ENCODE measurements at regions not wholly inside any gene's neighbourhood (a gene's known extent, or its start where the extent isn't known, plus 50 kb on each side); places are given as distances from the start of the nearest gene placed in this dataset.
A peak's percentile ranks its signal among the peaks of the same experiment; 100 is the strongest.

DNA sequence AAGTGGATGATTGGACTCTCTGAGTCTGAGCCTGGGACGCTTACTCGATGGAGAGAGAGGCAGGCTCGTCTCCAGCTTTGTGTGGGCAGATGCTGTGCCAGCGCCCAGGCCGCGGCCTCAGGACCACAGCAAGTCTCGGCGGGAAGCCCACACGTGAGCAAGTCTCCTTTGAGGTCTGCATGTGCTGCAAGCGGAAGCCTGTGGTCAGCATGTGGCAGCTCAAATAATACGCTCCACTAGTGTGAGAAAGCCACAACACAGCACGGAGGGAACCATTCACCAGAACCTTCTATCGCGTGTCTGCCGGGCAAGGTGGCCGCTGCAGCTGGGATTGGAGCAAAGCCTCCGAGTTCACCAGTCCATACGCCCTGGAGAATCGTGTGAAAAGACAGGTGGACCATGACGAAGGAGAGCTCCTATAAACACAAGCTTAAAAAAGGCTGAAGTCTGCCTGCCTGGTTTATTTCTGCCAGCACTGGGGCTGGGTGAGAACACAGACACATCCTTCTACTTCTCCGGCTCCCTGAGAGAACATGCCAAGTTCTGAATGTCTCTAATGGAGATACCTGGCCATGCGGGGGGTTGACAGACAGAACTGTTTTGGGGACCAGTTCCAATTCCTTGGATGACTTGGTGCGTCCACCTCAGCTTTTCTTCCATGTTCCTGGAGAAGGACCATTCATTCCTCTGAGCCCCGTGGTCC is 82.0 kb upstream of the LRIG1 start:
- H3K79me2 ChIP-seq (ENCODE audit: control insufficient read depth, insufficient read depth, low read length): no peaks in the 10 kb centered on the region
- no peaks in the 10 kb centered on the region for H3K36me3 ChIP-seq (replicated peaks in 1 of 2; ENCODE audit: control extremely low read depth in 1 of 2, control insufficient read depth in 1 of 2, extremely low read depth in 1 of 2, insufficient read depth in 2 of 2, low read length in 1 of 2)
- TF ChIP-seq, protein P1, sequence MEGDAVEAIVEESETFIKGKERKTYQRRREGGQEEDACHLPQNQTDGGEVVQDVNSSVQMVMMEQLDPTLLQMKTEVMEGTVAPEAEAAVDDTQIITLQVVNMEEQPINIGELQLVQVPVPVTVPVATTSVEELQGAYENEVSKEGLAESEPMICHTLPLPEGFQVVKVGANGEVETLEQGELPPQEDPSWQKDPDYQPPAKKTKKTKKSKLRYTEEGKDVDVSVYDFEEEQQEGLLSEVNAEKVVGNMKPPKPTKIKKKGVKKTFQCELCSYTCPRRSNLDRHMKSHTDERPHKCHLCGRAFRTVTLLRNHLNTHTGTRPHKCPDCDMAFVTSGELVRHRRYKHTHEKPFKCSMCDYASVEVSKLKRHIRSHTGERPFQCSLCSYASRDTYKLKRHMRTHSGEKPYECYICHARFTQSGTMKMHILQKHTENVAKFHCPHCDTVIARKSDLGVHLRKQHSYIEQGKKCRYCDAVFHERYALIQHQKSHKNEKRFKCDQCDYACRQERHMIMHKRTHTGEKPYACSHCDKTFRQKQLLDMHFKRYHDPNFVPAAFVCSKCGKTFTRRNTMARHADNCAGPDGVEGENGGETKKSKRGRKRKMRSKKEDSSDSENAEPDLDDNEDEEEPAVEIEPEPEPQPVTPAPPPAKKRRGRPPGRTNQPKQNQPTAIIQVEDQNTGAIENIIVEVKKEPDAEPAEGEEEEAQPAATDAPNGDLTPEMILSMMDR (IDR thresholded peaks at IDR 0.05): no peak
- no peak for TF ChIP-seq EZH2 (IDR thresholded peaks at IDR 0.05; ENCODE audit: borderline replicate concordance, insufficient read depth, low read depth, low read length, poor library complexity, severe bottlenecking)
- H3K4me1 Mint-ChIP-seq: peaks cover 13% of the 10 kb centered on the region
- H3K27me3 ChIP-seq (replicated peaks in 1 of 4; ENCODE audit: control extremely low read depth in 1 of 4, control insufficient read depth in 3 of 4, insufficient read depth in 4 of 4, low read length in 3 of 4): peaks cover 0 to 73% (median 58%) of the 10 kb centered on the region in 4 experiments
- intact Hi-C loops (cut with micrococcal nuclease): no loop called here
- H3K9me3 Mint-ChIP-seq (ENCODE audit: insufficient read depth): peaks cover 14% of the 10 kb centered on the region
- H3K4me2 ChIP-seq (replicated peaks; ENCODE audit: low read depth, low read length, poor library complexity, severe bottlenecking): no peak overlapping the region
- peaks cover 59% of the 10 kb centered on the region for H3K27me3 Mint-ChIP-seq
- H3K9me3 ChIP-seq (ENCODE audit: control extremely low read depth in 1 of 3, control insufficient read depth in 2 of 3, insufficient read depth in 1 of 3, low read length in 2 of 3): peaks cover 1 to 25% (median 24%) of the 10 kb centered on the region in 3 donors
- no peak overlapping the region for H3K27ac Mint-ChIP-seq
- 23% methylated on average over 24 of the region's 24 CpGs for WGBS (ENCODE audit: insufficient coverage)
- ChIA-PET CTCF (no interaction called here), POLR2A (no interaction called here)
- H4K20me1 ChIP-seq (ENCODE audit: control insufficient read depth, insufficient read depth, low read length, poor library complexity, severe bottlenecking): no peaks in the 10 kb centered on the region
- ATAC-seq (ENCODE audit: low read depth) (peak; percentile 80), DNase-seq (peak; percentile 70)
- no peak overlapping the region for H3K4me3 ChIP-seq (ENCODE audit: control extremely low read depth in 1 of 5, extremely low read depth in 1 of 5, insufficient read depth in 1 of 5, low read depth in 2 of 5, low read length in 4 of 5)
- H3K27ac ChIP-seq (ENCODE audit: low read length in 2 of 2): no peak overlapping the region
- H2AFZ ChIP-seq (ENCODE audit: insufficient read depth, low read depth, low read length, poor library complexity, severe bottlenecking): no peak overlapping the region
- H3K4me3 Mint-ChIP-seq: no peak overlapping the region
- peaks cover 11 to 13% of the 10 kb centered on the region in 2 donors for H3K4me1 ChIP-seq (ENCODE audit: control insufficient read depth in 2 of 2, insufficient read depth in 2 of 2, low read length in 2 of 2)
- H3K9ac ChIP-seq (ENCODE audit: low read length): no peak overlapping the region

DNA sequence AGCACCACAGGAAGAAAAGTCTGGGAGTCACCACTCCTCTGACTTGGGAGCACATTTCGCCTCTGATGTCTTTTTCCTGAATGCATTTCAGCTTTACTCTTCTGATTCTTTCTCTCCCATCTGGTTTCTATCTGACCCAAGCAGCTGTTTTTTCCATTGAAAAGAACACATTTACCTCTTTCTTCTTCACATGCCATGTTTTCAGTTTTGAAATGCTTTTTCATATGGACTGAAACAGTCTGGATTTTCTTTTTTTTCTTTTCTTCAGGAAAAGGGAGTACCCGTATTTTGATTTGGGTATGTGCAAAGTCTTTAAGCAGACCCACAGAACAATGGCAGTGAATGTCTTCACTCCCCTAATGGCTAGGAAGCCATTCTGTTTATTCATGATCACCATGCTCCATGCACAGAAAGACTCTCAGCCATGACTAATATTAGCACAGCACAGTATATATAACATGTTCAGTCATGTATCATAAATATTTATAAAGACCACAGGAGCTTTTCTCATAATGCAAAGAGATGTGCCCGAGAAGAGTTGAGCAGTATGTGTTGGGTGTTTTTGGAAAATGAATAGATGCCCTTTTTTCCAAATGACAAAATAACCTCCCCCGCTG is 82.7 kb upstream of the LRIG1 start:
- ChIA-PET POLR2A (no interaction called here), CTCF (no interaction called here)
- Histone ChIP-seq H3K9ac (ENCODE audit: low read length) (no peak overlapping the region), H3K36me3 (replicated peaks in 1 of 2; ENCODE audit: control extremely low read depth in 1 of 2, control insufficient read depth in 1 of 2, extremely low read depth in 1 of 2, insufficient read depth in 2 of 2, low read length in 1 of 2) (no peaks in the 10 kb centered on the region), H2AFZ (ENCODE audit: insufficient read depth, low read depth, low read length, poor library complexity, severe bottlenecking) (no peak overlapping the region), H3K4me1 (ENCODE audit: control insufficient read depth in 2 of 2, insufficient read depth in 2 of 2, low read length in 2 of 2) (peaks cover 11 to 13% of the 10 kb centered on the region in 2 donors), H4K20me1 (ENCODE audit: control insufficient read depth, insufficient read depth, low read length, poor library complexity, severe bottlenecking) (no peaks in the 10 kb centered on the region), H3K27me3 (replicated peaks in 1 of 4; ENCODE audit: control extremely low read depth in 1 of 4, control insufficient read depth in 3 of 4, insufficient read depth in 4 of 4, low read length in 3 of 4) (peaks cover 0 to 70% (median 57%) of the 10 kb centered on the region in 4 experiments), H3K79me2 (ENCODE audit: control insufficient read depth, insufficient read depth, low read length) (no peaks in the 10 kb centered on the region), H3K4me3 (ENCODE audit: control extremely low read depth in 1 of 5, extremely low read depth in 1 of 5, insufficient read depth in 1 of 5, low read depth in 2 of 5, low read length in 4 of 5) (no peak overlapping the region), H3K27ac (ENCODE audit: low read length in 2 of 2) (no peak overlapping the region), H3K4me2 (replicated peaks; ENCODE audit: low read depth, low read length, poor library complexity, severe bottlenecking) (no peak overlapping the region), H3K9me3 (ENCODE audit: control extremely low read depth in 1 of 3, control insufficient read depth in 2 of 3, insufficient read depth in 1 of 3, low read length in 2 of 3) (peaks cover 1 to 25% (median 20%) of the 10 kb centered on the region in 3 donors)
- intact Hi-C loops (cut with micrococcal nuclease): no loop called here
- ATAC-seq (ENCODE audit: low read depth) (no peak), DNase-seq (no peak)
- TF ChIP-seq, protein P1 (IDR thresholded peaks at IDR 0.05): no peak
- no peak overlapping the region for H3K4me3 Mint-ChIP-seq
- peaks cover 11% of the 10 kb centered on the region for H3K9me3 Mint-ChIP-seq (ENCODE audit: insufficient read depth)
- no peak overlapping the region for H3K27ac Mint-ChIP-seq
- H3K27me3 Mint-ChIP-seq: peaks cover 56% of the 10 kb centered on the region
- peaks cover 13% of the 10 kb centered on the region for H3K4me1 Mint-ChIP-seq
- 100% methylated on average over 1 of the region's 4 CpGs for WGBS (ENCODE audit: insufficient coverage)

Measured in B cell (primary cell).